K562 (cell line): ENCODE measurements at regions not wholly inside any gene's neighbourhood (a gene's known extent, or its start where the extent isn't known, plus 50 kb on each side); places are given as distances from the start of the nearest gene placed in this dataset.

Source experiments
- ATAC-seq: fragments of 200-7000 bp; cut with Tn5 transposase; 3 replicates; pipeline ENCODE4 v1.9.1; 2020; ENCODE audit warnings: moderate library complexity
- BruUV-seq: library from RNA; stranded (reverse); fragments of 400-500 nt; replicated peaks from 2 replicates; lab custom pipeline; 2021; lab: Mats Ljungman, UMichigan
- CTCF ChIA-PET: fragments of 300-600 bp; formaldehyde crosslinking; extraction: SDS; loops from one replicate; lab custom pipeline; 2021; ENCODE audit warnings: low intra/inter-chr PET ratio; lab: Yijun Ruan, JAX
- POLR2A ChIA-PET: fragments of 300-600, 350-650 bp; sonication (Branson Sonifier 250); formaldehyde crosslinking; extraction: SDS; loops from one replicate; lab custom pipeline; 2021; ENCODE audit warnings: antibody characterized with exemption, inconsistent platforms; lab: Yijun Ruan, JAX
- DNase-seq, 4 experiments: peaks; one replicate each; pipeline versions ENCODE4 v3.0.0 to v3.0.0-alpha.2; 2011 to 2018; ENCODE audit warnings: low spot score in 3 of 4, mixed read lengths in 3 of 4; ENCODE audit errors: extremely low read depth in 1 of 4
- FAIRE-seq: peaks from 2 replicates; lab custom pipeline; 2011; peaks lifted over from hg19 to GRCh38; lab: Jason Lieb, UNC
- H2AFZ ChIP-seq: 2 replicates; pipeline ENCODE4 v1.6.0; 2011; ENCODE audit warnings: low read depth, low read length, control low read depth, inconsistent platforms
- H3K27ac ChIP-seq: fragments of 200-600 bp; 3 replicates; pipeline ENCODE4 v1.8.0; 2011; ENCODE audit warnings: low read depth, mild to moderate bottlenecking, control low read depth, inconsistent platforms, low read length, moderate library complexity, mixed read lengths; ENCODE audit errors: extremely low read depth
- H3K27me3 ChIP-seq, 2 experiments: fragments of 300-600 bp in 1 of 2; 2 replicates in 1 of 2; 3 replicates in 1 of 2; pipeline versions ENCODE4 v1.6.0 to v1.8.0; 2011; ENCODE audit warnings: inconsistent platforms in 2 of 2, low read length in 2 of 2, mild to moderate bottlenecking in 1 of 2, mixed read lengths in 1 of 2, moderate library complexity in 1 of 2; ENCODE audit not compliant: control insufficient read depth in 2 of 2, insufficient read depth in 2 of 2
- H3K36me3 ChIP-seq: fragments of 300-600 bp; 3 replicates; pipeline ENCODE4 v1.8.0; 2011; ENCODE audit warnings: mild to moderate bottlenecking, low read length, inconsistent platforms; ENCODE audit not compliant: control insufficient read depth, insufficient read depth
- H3K4me1 ChIP-seq, 2 experiments: fragments of 200-600 bp in 1 of 2; replicated peaks in 1 of 2; 2 replicates in 1 of 2; 3 replicates in 1 of 2; pipeline versions ENCODE4 v1.5.1 to v1.8.0; 2011; ENCODE audit warnings: inconsistent platforms in 2 of 2, low read length in 2 of 2, mild to moderate bottlenecking in 1 of 2, mixed read lengths in 1 of 2, moderate library complexity in 1 of 2; ENCODE audit not compliant: control insufficient read depth in 2 of 2, insufficient read depth in 2 of 2
- H3K4me2 ChIP-seq: 2 replicates; pipeline ENCODE4 v1.6.1; 2011; ENCODE audit warnings: low read length, control low read depth, inconsistent platforms, mixed read lengths; ENCODE audit not compliant: insufficient read depth
- H3K4me3 ChIP-seq: fragments of 200-600 bp; sonication (generic), shearing (Covaris generic); 2 replicates; pipeline ENCODE4 v1.5.1; 2016; ENCODE audit warnings: control low read depth, inconsistent platforms
- H3K79me2 ChIP-seq: fragments of 200-600 bp; 3 replicates; pipeline ENCODE4 v1.8.0; 2011; ENCODE audit warnings: low read length, inconsistent platforms; ENCODE audit not compliant: control insufficient read depth, insufficient read depth
- H3K9ac ChIP-seq, 2 experiments: 2 replicates each; pipeline versions ENCODE4 v1.6.0 to v1.6.1; 2011; ENCODE audit warnings: low read depth in 2 of 2, low read length in 2 of 2, control low read depth in 1 of 2, inconsistent platforms in 1 of 2, mild to moderate bottlenecking in 1 of 2, mixed read lengths in 1 of 2; ENCODE audit not compliant: insufficient read depth in 1 of 2
- H3K9me1 ChIP-seq: one replicate; pipeline ENCODE4 v1.6.0; 2011; ENCODE audit warnings: inconsistent platforms, mild to moderate bottlenecking, low read length, moderate library complexity; ENCODE audit not compliant: control insufficient read depth, insufficient read depth
- H3K9me3 ChIP-seq: replicated peaks from 2 replicates; pipeline ENCODE4 v1.5.1; 2011; ENCODE audit warnings: low read depth, low read length, inconsistent platforms; ENCODE audit not compliant: control insufficient read depth, insufficient read depth
- H4K20me1 ChIP-seq: replicated peaks from 2 replicates; pipeline ENCODE4 v1.6.1; 2011; ENCODE audit warnings: low read length, inconsistent platforms, mixed read lengths; ENCODE audit not compliant: control insufficient read depth, insufficient read depth
- C11orf30 ChIP-seq: fragments of 450-650 bp; IDR thresholded peaks from 2 replicates; pipeline ENCODE4 v1.6.1; 2016; ENCODE audit warnings: low read depth, mild to moderate bottlenecking
- CCAR2 ChIP-seq: fragments of 200-400 bp; formaldehyde crosslinking; IDR thresholded peaks from 2 replicates; pipeline ENCODE4 v1.6.1; 2017; ENCODE audit warnings: mild to moderate bottlenecking, low read depth, low read length
- CEBPZ ChIP-seq: fragments of 150-350 bp; IDR thresholded peaks from 2 replicates; pipeline ENCODE4 v1.6.1; 2014; ENCODE audit warnings: low read depth, mild to moderate bottlenecking, low read length, borderline replicate concordance
- CTCF ChIP-seq, 3 experiments: IDR thresholded peaks in 2 of 3; conservative IDR thresholded peaks in 1 of 3; 2 replicates each; pipeline ENCODE4 v1.5.1; 2011 to 2012; ENCODE audit warnings: low read length in 3 of 3, mild to moderate bottlenecking in 3 of 3, control low read depth in 2 of 3, improper control_type of control experiment in 1 of 3, inconsistent platforms in 1 of 3, low read depth in 1 of 3, mixed read lengths in 1 of 3, moderate library complexity in 1 of 3; ENCODE audit not compliant: insufficient read depth in 2 of 3
- HNRNPLL ChIP-seq: fragments of 200-400 bp; formaldehyde crosslinking; IDR thresholded peaks from 2 replicates; pipeline ENCODE4 v1.6.1; 2017; ENCODE audit warnings: low read length, low read depth, mild to moderate bottlenecking; ENCODE audit not compliant: poor library complexity, severe bottlenecking
- MEF2D ChIP-seq: conservative IDR thresholded peaks from 2 replicates; pipeline ENCODE4 v1.6.1; 2016; ENCODE audit warnings: low read depth, missing genetic modification characterization, missing compliant biosample characterization
- NFXL1 ChIP-seq: fragments of 450-650 bp; formaldehyde crosslinking; IDR thresholded peaks from 2 replicates; pipeline ENCODE4 v1.4.0; 2021; ENCODE audit warnings: mild to moderate bottlenecking
- NONO ChIP-seq, 2 experiments: fragments of 200-400 bp in 1 of 2; fragments of 450-650 bp in 1 of 2; formaldehyde crosslinking in 1 of 2; IDR thresholded peaks; 2 replicates each; pipeline ENCODE4 v1.6.1; 2017; ENCODE audit warnings: low read depth in 2 of 2, mild to moderate bottlenecking in 2 of 2, moderate library complexity in 2 of 2, low read length in 1 of 2
- PHF20 ChIP-seq: fragments of 450-650 bp; IDR thresholded peaks from 2 replicates; pipeline ENCODE4 v1.6.1; 2018; ENCODE audit not compliant: partially characterized antibody
- SAP30 ChIP-seq: fragments of 200-600 bp; sonication (generic); IDR thresholded peaks from 2 replicates; pipeline ENCODE4 v1.6.1; 2012; ENCODE audit warnings: borderline replicate concordance, low read depth, mild to moderate bottlenecking, moderate library complexity, low read length, control low read depth, inconsistent platforms; ENCODE audit not compliant: insufficient read depth, poor library complexity, severe bottlenecking
- SIRT6 ChIP-seq: IDR thresholded peaks from one replicate; pipeline ENCODE4 v1.6.1; 2012; ENCODE audit warnings: low read depth, mild to moderate bottlenecking, control low read depth, inconsistent platforms, low read length, moderate library complexity
- ZNF134 ChIP-seq: fragments of 250-450 bp; sonication (Bioruptor Pico); conservative IDR thresholded peaks from 2 replicates; pipeline ENCODE4 v1.4.0; 2020
- ZNF76 ChIP-seq: fragments of 250-450 bp; sonication (Bioruptor Pico); IDR thresholded peaks from 2 replicates; pipeline ENCODE4 v1.4.0; 2020; ENCODE audit warnings: mild to moderate bottlenecking, moderate library complexity, borderline replicate concordance
- ZNF766 ChIP-seq: fragments of 200-800 bp; sonication (Bioruptor generic); conservative IDR thresholded peaks from 2 replicates; pipeline ENCODE4 v1.6.1; 2016; ENCODE audit warnings: missing genetic modification characterization, missing compliant biosample characterization
- WGBS: fragments of 100-300 bp; shearing (Covaris generic); methylation state at CpG from one replicate; pipeline ENCODE4 v1.1.6; 2016; ENCODE audit warnings: low coverage, mixed read lengths; ENCODE audit not compliant: insufficient coverage; ENCODE audit errors: missing lambda C conversion rate; 5-methylcytosine and 5-hydroxymethylcytosine counted together
- in situ Hi-C: fragments of 300-500 bp; cut with MboI; formaldehyde crosslinking; loops from 4 replicates; pipeline ENCODE4 v1.15.0; 2018; ENCODE audit warnings: inconsistent platforms, mixed read lengths
- intact Hi-C: fragments of 100-400 bp; cut with micrococcal nuclease; formaldehyde crosslinking; loops from 2 replicates; pipeline ENCODE4 v1.14.2; 2022
- TF ChIP-seq, protein P1 (sequence below): fragments of 450-650 bp; formaldehyde crosslinking; conservative IDR thresholded peaks from 2 replicates; pipeline ENCODE4 v1.4.0; 2022; ENCODE audit warnings: mild to moderate bottlenecking, missing genetic modification characterization

GRCh38 chr5:166961913-166962312 lies 1329.5 kb upstream of the WWC1 start (continued):
- TF ChIP-seq ZNF76 (CRISPR knock-in tag) (no peak), CCAR2 (no peak), ZNF766 (CRISPR knock-in tag) (no peak), SAP30 (no peak)

GRCh38 chr5:166962461-166962860 lies 1329.0 kb upstream of the WWC1 start:
- in situ Hi-C loops: no loop called here
- ChIA-PET CTCF (no interaction called here), POLR2A (no interaction called here)
- TF ChIP-seq CEBPZ (no peak), HNRNPLL (no peak), SIRT6 (no peak), PHF20 (no peak), CTCF (IDR thresholded peaks at IDR 0.05 in 2 of 3, conservative IDR thresholded peaks at IDR 0.05 in 1 of 3; ENCODE audit: insufficient read depth in 2 of 3, low read depth in 1 of 3, low read length in 3 of 3) (no peak), NONO (IDR thresholded peaks at IDR 0.05; ENCODE audit: low read depth in 2 of 2, low read length in 1 of 2) (no peak), MEF2D (tag) (no peak), C11orf30 (no peak), NFXL1 (CRISPR knock-in tag) (no peak), ZNF134 (CRISPR knock-in tag) (no peak)
- TF ChIP-seq, protein P1, sequence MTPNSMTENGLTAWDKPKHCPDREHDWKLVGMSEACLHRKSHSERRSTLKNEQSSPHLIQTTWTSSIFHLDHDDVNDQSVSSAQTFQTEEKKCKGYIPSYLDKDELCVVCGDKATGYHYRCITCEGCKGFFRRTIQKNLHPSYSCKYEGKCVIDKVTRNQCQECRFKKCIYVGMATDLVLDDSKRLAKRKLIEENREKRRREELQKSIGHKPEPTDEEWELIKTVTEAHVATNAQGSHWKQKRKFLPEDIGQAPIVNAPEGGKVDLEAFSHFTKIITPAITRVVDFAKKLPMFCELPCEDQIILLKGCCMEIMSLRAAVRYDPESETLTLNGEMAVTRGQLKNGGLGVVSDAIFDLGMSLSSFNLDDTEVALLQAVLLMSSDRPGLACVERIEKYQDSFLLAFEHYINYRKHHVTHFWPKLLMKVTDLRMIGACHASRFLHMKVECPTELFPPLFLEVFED: no peak

More at GRCh38 chr5:166962461-166962860, 1329.0 kb upstream of the WWC1 start:
- Histone ChIP-seq H3K9me3 (no peaks in the 10 kb centered on the region), H2AFZ (no peak overlapping the region), H3K9ac (no peak overlapping the region), H3K79me2 (no peaks in the 10 kb centered on the region), H3K4me3 (no peak overlapping the region), H3K9me1 (no peaks in the 10 kb centered on the region), H3K27ac (no peak overlapping the region), H3K4me1 (no peaks in the 10 kb centered on the region), H3K27me3 (no peaks in the 10 kb centered on the region), H3K36me3 (no peaks in the 10 kb centered on the region), H4K20me1 (no peaks in the 10 kb centered on the region), H3K4me2 (no peak overlapping the region)
- FAIRE-seq (no peak), DNase-seq (no peak), ATAC-seq (no peak)
- intact Hi-C loops: no loop called here
- 1% methylated on average over 7 of the region's 8 CpGs for WGBS
- no TSS peak for BruUV-seq
